ENCODE measurements at regions not wholly inside any gene's neighbourhood (a gene's known extent, or its start where the extent isn't known, plus 50 kb on each side); places are given as distances from the start of the nearest gene placed in this dataset.

DNA sequence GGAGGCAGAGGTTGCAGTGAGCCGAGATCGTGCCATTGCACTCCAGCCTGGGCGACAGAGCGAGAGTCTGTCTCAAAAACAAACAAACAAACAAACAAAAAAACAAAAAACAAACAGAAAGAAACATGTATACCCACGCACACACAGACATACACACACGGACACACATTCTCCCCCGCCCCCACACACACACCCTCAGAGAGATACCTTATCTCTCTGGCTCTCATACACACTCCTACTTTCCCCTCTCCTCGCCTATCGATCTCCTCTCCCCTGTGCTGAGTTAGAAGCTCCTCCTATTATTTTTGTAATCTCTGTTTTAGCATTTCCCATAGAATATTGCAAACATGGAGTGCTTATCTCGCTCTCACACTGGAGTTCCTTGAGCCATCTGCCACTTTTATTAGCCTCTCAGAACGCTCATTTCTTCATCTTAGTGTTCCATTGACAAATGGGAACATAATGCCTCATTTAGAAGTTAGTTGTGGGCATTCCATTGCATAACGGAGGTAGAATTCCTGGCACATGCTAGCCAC, 144.2 kb upstream of the CITED2 start:
- TF ChIP-seq, protein P1, sequence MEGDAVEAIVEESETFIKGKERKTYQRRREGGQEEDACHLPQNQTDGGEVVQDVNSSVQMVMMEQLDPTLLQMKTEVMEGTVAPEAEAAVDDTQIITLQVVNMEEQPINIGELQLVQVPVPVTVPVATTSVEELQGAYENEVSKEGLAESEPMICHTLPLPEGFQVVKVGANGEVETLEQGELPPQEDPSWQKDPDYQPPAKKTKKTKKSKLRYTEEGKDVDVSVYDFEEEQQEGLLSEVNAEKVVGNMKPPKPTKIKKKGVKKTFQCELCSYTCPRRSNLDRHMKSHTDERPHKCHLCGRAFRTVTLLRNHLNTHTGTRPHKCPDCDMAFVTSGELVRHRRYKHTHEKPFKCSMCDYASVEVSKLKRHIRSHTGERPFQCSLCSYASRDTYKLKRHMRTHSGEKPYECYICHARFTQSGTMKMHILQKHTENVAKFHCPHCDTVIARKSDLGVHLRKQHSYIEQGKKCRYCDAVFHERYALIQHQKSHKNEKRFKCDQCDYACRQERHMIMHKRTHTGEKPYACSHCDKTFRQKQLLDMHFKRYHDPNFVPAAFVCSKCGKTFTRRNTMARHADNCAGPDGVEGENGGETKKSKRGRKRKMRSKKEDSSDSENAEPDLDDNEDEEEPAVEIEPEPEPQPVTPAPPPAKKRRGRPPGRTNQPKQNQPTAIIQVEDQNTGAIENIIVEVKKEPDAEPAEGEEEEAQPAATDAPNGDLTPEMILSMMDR (IDR thresholded peaks at IDR 0.05) = no peak
- TF ChIP-seq POLR2A (IDR thresholded peaks at IDR 0.05) = no peak

Data from Peyer's patch (tissue), 4 donors.